ENCODE measurements at regions not wholly inside any gene's neighbourhood (a gene's known extent, or its start where the extent isn't known, plus 50 kb on each side); places are given as distances from the start of the nearest gene placed in this dataset.
"Not testable (repeated sequence)": the region's sequence is repeated elsewhere in the genome, so short reads cannot be mapped to it uniquely, and the experiment has no call there.

DNA sequence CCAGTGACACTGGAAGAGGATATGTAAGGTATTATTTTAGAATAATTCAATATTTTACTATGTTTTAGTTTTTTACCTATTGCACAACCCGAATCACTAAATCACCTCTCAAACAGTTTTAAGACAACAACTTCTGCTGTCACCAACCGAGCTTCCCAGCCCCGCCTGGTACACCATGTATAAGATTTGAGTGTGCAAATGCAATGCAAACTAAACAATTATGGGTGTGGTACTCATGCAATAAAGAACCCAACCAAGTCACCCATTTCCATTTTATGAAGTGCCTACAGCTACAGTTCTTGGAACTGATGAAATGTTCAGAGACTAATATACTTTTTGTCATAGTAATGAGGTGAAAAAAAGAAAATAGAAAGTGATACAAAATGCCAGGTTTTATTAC lies 256.2 kb downstream of the TAFA4 start:
- DNase-seq, result no peak

DNA sequence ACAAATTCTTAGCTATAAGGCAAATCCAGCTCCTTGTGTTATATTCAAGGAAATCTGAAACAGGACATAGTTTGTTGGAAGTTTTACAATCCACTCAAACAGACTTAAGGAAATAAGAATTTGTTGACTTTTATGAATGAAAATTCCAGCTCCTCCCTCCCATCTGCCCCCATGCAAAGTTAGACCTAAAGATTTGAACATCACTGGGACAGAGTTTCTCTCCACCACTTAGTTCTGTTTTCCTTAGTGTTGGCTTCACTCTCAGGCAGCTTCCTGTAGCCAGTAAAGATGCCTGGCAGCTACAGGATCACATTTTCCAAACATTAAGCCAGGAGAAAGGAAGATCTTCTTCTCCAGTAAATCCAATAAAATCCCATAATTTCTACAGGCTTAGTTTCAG lies 265.0 kb downstream of the TAFA4 start:
- DNase-seq, result no peak

DNA sequence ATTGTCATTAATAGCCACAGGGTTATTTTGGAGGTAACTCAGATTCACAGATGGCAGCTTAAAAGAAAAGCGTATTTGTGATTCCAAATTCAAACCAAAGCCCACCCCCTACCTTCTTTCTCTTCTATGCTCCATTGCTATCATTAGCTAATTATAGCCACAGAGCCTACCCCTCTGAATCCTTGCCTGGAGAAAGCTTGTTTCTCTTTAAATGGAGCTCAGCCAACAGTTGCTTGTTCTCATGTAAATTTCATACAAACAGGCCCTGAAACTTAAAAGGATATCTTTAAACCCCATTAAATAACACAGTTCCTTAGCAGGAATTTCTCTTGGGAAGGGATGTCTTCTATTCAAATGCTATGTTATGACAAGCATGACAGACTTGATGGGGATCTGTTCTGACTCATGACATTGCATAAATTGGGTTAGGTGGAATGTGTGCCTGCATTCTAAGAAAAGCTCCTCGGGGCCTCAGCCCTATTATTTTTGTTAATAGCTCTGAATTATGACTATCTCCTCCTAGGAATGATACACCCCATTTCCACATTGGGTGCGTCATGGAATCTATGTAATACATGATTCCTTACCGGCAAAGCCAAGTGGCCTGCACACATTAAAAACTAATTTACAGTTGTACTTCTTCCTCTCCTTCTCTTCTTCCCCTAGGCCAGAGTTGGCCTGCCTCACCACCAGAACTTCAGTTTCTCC lies 265.8 kb downstream of the TAFA4 start:
- no peak for DNase-seq

DNA sequence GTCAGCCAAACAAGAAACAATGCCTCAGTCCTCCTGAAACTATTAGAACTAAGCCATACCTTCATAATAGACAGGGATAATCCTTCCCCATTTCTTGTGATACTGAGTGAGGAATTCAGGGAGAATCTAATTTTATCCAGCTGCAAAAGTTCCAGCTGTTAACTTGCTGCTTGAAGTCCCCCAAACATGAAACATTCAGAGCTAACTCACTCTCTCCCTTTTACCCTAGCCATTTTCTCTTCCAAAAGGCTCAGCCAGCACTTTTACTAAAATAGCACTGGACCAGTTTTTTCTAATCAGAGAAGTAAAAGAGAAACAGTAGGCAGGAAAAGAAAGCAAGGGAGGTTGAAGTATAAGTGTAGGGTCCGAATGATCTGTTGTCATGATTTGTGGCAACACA lies 268.1 kb downstream of the TAFA4 start:
- no peak for DNase-seq

DNA sequence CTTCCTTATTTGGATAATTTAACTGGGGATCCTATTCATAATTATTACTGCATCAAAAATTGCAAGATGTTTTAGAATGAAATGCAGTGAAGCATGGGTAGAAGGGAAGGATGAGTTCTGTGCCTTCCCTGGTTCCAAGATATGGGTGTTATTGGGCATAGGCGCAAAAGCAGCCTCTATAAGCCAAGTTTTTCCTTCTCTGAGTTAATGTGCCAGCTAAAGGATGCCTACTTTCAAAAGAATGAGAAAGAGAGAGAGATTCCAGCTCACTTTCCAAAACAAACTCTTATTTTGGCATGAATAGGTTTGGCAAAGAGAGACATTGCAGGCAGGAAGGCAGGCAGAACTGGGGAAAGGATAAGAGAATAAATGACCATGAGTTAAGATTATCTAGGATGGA lies 270.2 kb downstream of the TAFA4 start:
- no peak for DNase-seq

DNA sequence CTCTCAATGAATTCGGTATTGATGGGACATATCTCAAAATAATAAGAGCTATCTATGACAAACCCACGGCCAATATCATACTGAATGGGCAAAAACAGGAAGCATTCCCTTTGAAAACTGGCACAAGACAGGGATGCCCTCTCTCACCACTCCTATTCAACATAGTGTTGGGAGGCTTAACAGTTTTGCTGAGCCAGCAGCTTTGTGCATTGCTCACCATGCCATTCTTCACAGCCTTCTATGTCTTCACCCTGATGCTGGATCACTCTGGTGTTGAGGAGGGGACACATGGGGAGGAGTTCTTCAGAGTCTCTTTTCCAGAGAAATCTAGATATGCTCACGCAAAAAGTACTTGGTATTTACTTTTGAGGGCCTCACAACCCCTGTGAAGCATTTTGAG lies 281.7 kb downstream of the TAFA4 start:
- DNase-seq, result not testable (repeated sequence)

DNA sequence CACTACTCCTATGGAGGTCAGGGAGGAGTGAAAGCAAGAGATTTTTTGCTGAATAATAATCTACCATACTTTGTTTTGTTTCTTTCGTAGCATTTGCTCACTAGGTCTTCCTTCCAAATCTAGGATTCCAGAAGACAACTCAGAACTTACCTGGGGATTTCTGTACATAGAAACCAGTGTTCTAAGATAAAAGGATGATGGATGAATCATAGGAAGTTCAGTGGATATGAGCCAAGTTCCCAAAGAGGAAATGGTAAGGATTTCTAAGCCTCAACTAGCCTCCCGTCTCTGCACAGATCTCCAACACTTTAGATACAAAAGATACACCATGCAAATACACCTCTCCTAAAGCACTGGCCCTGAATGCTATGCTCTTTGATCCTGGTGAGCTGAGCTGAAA lies 283.9 kb downstream of the TAFA4 start:
- no peak for DNase-seq

DNA sequence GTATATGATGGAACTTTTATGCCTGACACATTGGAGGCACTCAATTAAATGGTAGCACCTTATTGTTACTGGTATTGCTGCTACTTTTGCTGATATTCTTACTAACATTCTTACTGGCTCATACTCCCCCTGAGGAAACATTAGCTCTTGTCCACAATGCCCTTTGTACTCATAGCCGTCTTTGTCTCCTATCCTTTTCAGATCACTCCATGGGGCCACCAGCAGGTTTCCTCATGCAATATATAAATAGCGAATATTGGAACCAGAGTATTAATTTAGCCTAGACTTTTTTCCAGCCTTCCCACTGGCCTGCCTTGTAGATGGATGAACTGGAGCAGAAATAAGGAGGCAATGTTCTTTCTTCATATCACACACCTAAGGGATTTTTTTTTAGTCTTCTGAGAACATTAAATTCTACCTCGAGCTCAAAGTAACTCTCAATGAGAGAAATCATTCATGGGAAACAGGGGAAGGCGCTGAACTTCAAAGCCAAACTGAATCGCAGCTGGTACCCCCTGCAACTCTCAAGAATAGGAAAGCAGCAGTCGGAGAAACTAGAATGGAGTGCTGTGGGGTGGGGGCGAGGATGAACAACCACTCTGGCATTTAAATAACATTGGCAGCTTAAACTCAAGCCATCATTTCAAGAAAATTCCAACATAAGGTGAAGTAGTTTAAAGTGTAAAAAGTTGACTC lies 300.3 kb downstream of the TAFA4 start:
- DNase-seq, result no peak

DNA sequence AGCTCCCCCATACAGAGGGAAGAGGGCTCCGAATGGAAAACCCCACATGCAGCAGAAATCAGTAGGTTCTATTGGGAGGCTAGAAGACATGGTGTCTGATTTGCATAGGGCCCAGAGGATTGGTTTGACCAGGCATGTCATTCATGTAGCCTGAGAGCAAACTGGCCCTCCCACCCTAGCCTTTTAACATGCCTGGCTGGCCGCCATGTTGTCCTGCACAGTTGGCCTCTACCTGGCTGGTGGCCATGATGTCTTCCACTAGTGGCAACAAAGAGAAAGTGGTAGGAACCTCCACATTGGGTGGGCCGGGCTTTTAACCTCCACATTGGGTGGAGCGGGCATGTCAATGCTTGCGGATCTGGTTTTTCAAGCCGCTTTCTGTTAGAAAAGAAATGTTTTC lies 312.1 kb downstream of the TAFA4 start:
- no peak for DNase-seq

DNA sequence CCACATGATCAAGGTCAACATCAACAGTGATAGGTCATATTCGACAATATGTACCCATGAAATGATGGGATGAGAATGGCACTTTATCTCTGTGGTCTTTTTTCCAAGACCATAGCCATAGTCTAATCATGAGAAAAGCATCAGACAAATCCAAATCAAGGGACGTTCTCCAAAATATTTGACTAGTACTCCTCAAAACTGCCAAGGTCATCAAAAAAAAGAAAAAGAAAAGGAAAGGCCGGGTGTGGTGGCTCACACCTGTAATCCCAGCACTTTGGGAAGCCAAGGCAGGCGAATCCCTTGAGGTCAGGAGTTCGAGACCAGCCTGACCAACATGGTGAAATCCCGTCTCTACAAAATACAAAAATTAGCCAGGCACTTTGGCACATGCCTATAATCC lies 318.3 kb downstream of the TAFA4 start:
- no peak for DNase-seq

DNA sequence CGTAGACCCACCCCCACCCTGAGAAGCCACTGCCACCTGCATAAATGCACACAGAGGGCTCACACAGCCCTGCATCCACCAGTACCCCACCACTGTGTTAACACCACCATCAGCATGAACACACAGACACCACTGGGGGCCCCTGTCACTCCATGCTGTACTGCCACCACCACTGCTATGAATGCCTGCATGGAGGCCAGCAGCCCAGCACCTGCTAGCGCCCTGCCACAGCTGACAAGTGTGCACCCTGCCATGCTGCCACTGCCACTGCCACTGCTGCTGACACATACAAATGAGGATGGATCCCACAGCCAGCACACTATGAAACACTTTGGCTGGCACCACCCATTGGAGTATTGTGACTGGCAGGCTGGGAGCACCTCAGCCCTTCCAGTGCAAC lies 361.0 kb downstream of the TAFA4 start:
- DNase-seq, result no peak

DNA sequence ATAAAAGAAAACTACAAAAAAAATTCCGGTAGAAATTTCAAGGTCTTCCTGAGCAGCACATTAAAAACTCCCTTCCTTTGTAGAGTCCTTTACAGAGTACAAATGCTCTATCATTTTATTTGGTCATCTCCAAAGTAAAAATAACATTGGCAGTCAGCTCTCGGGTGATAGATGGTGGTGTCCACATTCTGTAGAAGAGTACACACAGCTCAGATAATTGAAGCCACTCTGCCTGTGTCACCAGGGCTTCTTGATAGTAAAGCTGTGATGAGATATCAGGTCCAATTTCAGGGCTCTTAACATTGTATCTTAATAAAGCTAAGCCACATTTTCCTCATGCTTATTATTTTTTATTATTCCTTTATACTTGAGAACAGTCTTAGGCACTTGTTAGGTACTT lies 371.6 kb downstream of the TAFA4 start:
- no peak for DNase-seq

DNA sequence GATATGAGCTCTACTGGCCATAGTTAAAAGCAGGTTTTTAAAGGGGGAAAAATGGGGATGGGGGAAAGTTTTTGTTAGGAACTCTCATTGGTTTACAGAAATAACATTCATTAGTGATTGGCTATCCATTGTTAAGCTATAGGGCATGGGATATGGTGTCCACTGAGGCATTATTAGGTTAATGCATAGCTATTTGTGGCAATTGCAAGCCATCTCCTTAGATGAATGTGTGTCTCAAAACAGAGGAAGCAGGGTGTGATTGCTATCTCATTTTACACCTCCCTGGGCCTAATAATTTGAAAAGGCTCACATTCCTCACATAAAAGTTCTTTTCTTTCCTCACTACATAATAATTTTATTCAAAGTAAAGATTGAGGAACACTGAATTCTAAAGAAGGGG lies 396.6 kb downstream of the TAFA4 start:
- no peak for DNase-seq

DNA sequence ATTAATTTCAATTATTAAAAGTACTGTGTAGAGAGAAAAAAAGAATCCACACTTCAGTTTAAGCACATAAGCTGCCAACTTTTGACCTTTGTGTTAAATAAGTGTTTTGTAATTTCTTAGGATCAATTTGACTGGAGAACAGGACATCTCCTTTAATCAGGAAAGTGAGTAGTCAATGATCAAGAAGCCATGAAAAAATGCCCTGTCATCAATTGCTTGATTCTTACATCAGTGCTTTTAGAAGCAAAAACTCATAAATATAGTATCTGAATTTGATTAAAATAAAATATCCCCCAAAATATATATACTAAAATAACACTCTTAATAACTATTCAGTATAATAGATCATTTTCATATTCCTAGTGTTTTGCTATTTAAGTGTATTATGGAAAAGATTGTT lies 409.0 kb downstream of the TAFA4 start:
- no peak for DNase-seq

DNA sequence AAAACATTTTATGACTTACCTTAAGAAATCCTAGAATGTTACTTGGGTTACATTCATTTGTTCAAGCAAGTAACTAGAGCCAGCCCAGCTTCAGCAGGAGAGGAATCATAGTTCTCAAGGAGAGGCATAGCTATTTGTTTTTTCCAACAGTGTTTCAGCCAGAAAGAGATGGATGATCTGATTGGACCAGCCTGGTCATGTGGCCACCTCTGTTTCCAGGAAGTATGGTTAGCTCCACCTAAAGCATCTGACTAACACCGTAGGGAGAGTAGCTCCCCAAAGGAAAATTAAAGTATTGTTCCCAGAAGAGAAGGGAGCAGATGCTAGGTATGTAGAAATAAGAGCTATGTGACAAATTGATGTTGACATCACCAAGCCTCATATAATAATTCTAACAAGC lies 417.1 kb downstream of the TAFA4 start:
- no peak for DNase-seq

DNA sequence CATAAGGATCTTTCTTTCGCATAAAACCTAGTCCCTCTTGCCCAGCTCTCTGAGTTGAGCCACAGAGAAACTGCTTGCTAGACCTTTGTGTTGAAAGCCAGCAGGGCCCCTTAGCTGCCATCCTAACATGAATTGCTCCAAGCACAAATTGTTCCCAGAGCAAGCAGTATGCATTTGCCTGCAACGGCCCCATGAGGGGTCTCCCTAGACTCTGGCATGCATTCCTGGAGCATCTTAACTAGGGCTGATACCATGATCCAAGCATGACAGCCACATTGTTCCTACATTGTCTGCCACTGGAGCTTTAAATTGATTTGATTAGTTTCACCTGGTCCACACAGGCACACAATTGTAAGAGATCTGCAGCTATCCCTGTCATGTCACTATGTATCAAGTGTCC lies 428.1 kb downstream of the TAFA4 start:
- DNase-seq, result no peak

DNA sequence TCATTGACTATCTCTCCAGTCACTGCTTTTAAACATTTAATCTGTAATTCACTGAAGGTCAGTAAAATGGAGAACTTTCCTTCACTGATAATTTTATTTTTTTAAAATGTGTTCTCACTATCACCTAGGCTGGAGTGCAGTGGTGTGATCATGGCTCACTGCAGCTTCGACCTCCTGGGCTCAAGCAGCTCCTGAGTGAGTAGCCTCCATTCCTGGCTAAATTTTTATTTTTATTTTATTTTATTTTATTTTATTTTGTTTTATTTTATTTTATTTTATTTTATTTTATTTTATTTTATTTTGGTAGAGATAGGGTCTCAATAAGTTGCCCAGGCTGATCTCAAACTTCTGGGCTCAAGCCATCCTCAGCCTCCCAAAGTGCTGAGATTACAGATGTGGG lies 446.5 kb downstream of the TAFA4 start:
- not testable (repeated sequence) for DNase-seq

DNA sequence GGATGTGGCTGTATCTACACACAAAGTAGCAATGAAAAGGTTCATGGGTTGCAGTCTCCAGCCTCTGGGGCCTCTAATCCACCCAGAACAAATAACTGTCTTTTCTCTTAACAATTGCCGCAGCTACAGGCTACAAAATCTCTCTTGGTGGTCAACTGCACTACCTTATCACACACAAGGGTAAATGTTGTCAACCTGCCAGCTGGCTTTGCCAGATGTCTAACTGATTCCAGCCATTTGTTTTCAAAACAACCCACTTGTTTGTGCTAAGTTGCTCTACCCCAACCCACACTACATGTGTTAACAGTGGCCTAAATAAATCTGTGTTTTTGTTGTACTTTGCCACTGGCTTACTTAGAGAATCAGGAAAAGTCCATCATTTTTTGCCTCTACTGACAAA lies 447.3 kb downstream of the TAFA4 start:
- no peak for DNase-seq

DNA sequence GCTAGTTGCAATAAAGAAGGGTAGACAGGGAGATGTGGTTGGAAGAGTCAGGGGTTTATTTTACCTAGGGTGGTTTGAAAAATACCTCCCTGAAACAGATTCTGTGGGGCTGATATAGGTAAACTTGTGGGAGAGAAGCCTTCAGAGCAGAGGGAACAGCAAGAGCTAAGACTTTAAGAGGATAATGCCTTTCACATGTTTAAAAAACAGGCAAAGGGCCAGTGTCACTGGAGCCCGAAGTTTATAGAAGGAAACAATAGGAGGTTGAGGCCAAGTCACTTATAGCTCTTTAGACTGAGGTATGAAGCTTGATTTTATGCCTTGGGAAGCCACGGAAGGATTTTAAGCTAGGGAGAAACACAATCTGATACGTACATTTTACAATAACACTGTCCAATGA lies 448.7 kb downstream of the TAFA4 start:
- no peak for DNase-seq

DNA sequence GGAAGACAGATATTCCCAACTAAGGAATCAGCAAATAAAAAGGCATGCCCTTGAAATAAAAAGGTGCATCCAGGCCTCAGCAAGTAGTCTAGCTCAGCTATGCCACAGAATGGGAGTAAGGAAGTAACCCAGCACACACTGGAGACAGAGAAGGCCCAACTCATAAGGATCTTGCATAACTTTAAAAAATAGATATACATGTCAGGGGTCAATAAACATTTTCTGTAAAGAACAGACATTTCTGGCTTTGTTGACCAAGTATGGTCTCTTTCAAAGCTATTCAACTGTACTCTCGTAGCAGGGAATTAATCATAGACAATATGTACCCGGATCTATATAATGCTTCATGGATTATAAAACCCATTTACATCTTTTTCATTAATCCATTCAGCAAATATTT lies 449.3 kb downstream of the TAFA4 start:
- no peak for DNase-seq

DNA sequence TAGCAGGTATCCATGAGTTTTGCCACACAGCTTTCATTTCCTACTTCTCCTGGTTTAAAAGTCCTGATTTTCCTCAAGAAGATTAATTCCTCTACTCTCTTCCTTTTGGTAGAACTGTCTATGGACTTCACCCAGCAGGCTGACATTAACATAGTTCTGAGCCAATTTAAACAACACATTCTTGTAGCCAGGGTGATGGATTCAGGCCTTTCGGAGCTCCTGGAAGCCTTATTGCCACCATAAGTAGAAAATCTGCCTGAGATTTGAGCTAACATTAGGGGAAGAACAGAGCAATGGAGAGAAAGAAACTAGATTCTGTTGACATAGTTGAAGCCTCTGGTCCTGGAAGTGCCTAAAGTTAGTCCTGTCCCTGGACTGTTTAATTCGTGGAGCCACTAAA lies 449.8 kb downstream of the TAFA4 start:
- no peak for DNase-seq

DNA sequence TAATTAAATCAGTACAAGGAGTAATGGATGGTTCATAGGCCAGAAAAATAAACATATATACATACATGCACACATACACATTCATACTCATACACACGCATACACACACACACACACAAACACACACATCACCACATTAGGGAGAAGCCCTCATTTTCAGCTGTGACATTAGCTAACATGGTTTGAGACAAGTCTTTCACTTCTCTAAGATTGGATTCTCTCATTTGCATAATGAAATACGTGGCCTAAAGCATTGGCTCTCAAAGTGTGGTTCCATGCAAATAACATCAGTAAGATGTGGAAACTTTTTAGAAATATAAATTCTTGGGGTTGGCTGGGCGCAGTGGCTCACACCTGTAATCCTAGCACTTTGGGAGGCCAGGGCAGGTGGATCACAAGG lies 452.6 kb downstream of the TAFA4 start:
- no peak for DNase-seq

DNA sequence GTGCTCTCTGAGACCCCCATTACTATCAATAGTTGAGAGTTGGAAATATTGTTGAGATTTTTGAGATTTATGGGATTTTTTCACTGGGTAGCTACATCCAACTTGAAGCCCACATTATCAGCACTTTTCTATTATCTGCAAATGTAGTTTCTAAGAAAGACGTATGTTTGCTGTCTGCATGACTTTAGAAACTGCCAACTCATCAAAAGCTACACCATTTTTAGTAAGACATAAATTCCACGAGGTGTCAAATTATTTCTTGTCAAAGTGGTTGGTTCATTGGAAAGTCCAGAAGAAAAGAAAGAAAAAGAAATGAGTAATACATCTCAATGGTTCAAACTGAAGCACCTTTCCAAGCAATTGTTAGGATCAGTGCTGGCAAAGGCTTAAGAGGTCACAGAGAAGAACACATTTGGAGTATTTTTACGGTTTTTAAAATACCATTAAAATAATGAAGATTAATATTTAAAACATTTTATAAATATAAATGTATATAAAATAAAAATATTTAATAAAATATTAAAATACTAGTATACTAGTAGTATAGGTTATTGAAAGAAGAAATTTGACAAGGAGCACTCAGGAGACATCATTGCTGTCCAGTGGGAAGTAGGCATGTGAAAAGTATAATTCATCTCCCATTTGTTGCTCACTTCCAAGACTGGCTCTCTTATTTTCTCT lies 463.5 kb downstream of the TAFA4 start:
- no peak for DNase-seq

DNA sequence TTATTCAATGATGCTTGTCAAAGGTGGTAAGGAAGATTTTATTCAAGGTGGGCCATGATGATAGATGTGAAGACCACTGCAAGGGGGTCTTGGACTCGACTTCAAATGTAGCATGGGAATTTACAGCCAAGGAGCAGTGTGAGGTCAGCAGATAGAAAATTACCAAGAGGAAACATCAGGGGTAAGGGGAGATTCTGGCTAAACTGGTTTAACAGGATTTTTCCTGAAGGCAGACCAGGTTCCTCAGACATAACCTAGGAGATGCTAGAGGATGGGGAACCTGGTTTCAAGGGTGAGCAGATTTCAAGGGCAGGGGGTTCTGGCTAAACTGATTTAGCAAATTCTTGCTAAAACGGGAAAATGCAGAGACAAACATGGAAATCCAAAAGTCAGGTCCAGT lies 464.9 kb downstream of the TAFA4 start:
- no peak for DNase-seq
